Liver (tissue), 3 donors: ENCODE measurements at regions not wholly inside any gene's neighbourhood (a gene's known extent, or its start where the extent isn't known, plus 50 kb on each side); places are given as distances from the start of the nearest gene placed in this dataset.
"Not testable (repeated sequence)": the region's sequence is repeated elsewhere in the genome, so short reads cannot be mapped to it uniquely, and the experiment has no call there.

ENCODE experiments used
- ATF3 ChIP-seq: IDR thresholded peaks from 2 replicates; pipeline ENCODE4 v1.6.1; 2016; ENCODE audit warnings: antibody characterized with exemption
- CTCF ChIP-seq: fragments of 150-350 bp; IDR thresholded peaks from 2 replicates; pipeline ENCODE4 v1.5.1; 2017; ENCODE audit warnings: improper control_type of control experiment, low read depth, low read length; ENCODE audit not compliant: missing input control
- EGR1 ChIP-seq, 2 donors: IDR thresholded peaks; 2 replicates each; pipeline ENCODE4 v1.6.1; 2016 to 2018; ENCODE audit warnings: antibody characterized with exemption in 2 of 2, low read depth in 2 of 2
- FOXA1 ChIP-seq: IDR thresholded peaks from 2 replicates; pipeline ENCODE4 v1.6.1; 2016; ENCODE audit warnings: antibody characterized with exemption
- GABPA ChIP-seq, 2 donors: IDR thresholded peaks in 1 of 2; conservative IDR thresholded peaks in 1 of 2; 2 replicates each; pipeline ENCODE4 v1.6.1; 2016; ENCODE audit warnings: antibody characterized with exemption in 2 of 2, mild to moderate bottlenecking in 1 of 2, moderate library complexity in 1 of 2
- HNF4A ChIP-seq, 2 donors: conservative IDR thresholded peaks; 2 replicates each; pipeline ENCODE4 v1.6.1; 2016; ENCODE audit warnings: antibody characterized with exemption in 2 of 2, mild to moderate bottlenecking in 2 of 2
- MAX ChIP-seq: IDR thresholded peaks from 2 replicates; pipeline ENCODE4 v1.6.1; 2016; ENCODE audit warnings: antibody characterized with exemption
- RAD21 ChIP-seq, 2 donors: IDR thresholded peaks; 2 replicates each; pipeline ENCODE4 v1.6.1; 2016; ENCODE audit warnings: antibody characterized with exemption in 2 of 2, mild to moderate bottlenecking in 2 of 2
- REST ChIP-seq: IDR thresholded peaks from 2 replicates; pipeline ENCODE4 v1.6.1; 2016; ENCODE audit warnings: antibody characterized with exemption, mild to moderate bottlenecking
- TAF1 ChIP-seq: conservative IDR thresholded peaks from 2 replicates; pipeline ENCODE4 v1.6.1; 2016; ENCODE audit warnings: antibody characterized with exemption, mild to moderate bottlenecking
- ZBTB33 ChIP-seq: IDR thresholded peaks from 2 replicates; pipeline ENCODE4 v1.6.1; 2016; ENCODE audit warnings: antibody characterized with exemption
- donor health status: healthy.
- donor health status: healthy.

GRCh38 chr10:117777222-117777621, 234.7 kb downstream of the EMX2 start:
- not testable (repeated sequence) for TF ChIP-seq REST; ATF3; CTCF; MAX; EGR1 (IDR thresholded peaks at IDR 0.05; ENCODE audit: low read depth in 2 of 2); RAD21 (IDR thresholded peaks at IDR 0.05); ZBTB33; HNF4A (conservative IDR thresholded peaks at IDR 0.05); GABPA (IDR thresholded peaks at IDR 0.05 in 1 of 2, conservative IDR thresholded peaks at IDR 0.05 in 1 of 2); FOXA1; TAF1
